ENCODE measurements at regions not wholly inside any gene's neighbourhood (a gene's known extent, or its start where the extent isn't known, plus 50 kb on each side); places are given as distances from the start of the nearest gene placed in this dataset.
"Not testable (repeated sequence)": the region's sequence is repeated elsewhere in the genome, so short reads cannot be mapped to it uniquely, and the experiment has no call there.

DNA sequence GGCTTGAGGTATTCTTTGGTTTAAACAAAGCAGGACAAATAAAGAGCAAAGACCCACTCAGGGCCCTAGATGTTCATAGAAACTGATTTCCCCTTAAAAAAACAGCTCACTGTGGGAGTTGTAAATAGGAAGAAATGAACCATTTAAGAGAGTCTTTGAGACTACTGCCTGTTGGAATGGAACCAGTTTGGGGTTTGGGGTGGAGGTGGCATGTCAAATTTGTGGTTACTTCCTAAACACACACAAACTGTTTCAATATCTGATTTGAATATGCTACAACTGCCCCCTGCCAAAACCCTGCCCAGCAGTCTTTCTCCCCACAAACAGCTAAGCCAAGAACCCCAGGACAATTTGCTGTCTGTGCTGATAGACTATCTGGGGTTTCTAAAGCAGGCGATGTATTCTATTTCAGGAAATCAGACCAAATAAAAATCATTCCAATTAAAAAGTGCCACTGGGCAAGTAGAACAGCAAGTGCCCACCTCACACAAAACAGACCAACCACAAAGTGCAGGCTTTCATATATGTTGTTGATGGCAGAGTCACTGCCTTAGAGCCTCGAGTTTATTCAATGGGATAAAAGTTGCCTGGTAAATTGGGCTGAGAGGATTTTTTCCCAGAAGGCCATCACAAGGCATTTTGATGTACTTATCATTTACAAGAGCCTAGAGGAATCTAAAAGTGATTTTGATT, 293.9 kb upstream of the PROK2 start:
- H3K36me3 ChIP-seq (replicated peaks; ENCODE audit: insufficient read depth, low read length): no peaks in the 10 kb centered on the region
- no peak overlapping the region for H3K4me3 ChIP-seq (ENCODE audit: low read length)
- peak overlapping the region; percentile 37; the same call in 1 of the 2 replicates for H2AFZ ChIP-seq (ENCODE audit: low read length)
- H3K9ac ChIP-seq (ENCODE audit: low read length): no peak overlapping the region
- no peaks in the 10 kb centered on the region for H3K9me2 ChIP-seq (replicated peaks; ENCODE audit: insufficient read depth, low read length)
- peaks cover 25% of the 10 kb centered on the region for H3F3A ChIP-seq (ENCODE audit: insufficient read depth, low read length)
- H3K4me2 ChIP-seq (ENCODE audit: low read depth, low read length): peak overlapping the region; percentile 43; the same call in 1 of the 2 replicates
- no peaks in the 10 kb centered on the region for H3K79me2 ChIP-seq (ENCODE audit: low read length)
- H3K27me3 ChIP-seq (replicated peaks; ENCODE audit: insufficient read depth, low read length): no peaks in the 10 kb centered on the region
- peaks cover 48% of the 10 kb centered on the region for H3K4me1 ChIP-seq (ENCODE audit: low read length)
- DNase-seq: peak; percentile 37
- H3K27ac ChIP-seq (ENCODE audit: low read length): peak overlapping the region; percentile 76; the same call in 1 of the 2 replicates
- no peaks in the 10 kb centered on the region for H3K9me3 ChIP-seq (replicated peaks; ENCODE audit: insufficient read depth, low read length)
- no peaks in the 10 kb centered on the region for H4K20me1 ChIP-seq (ENCODE audit: insufficient read depth, low read length)
- no peak for TF ChIP-seq EZH2phosphoT487 (IDR thresholded peaks at IDR 0.05; ENCODE audit: low read length)
- no peak for TF ChIP-seq EZH2 (optimal IDR thresholded peaks at IDR 0.05; ENCODE audit: low read depth, low read length)
- TF ChIP-seq, protein P1, sequence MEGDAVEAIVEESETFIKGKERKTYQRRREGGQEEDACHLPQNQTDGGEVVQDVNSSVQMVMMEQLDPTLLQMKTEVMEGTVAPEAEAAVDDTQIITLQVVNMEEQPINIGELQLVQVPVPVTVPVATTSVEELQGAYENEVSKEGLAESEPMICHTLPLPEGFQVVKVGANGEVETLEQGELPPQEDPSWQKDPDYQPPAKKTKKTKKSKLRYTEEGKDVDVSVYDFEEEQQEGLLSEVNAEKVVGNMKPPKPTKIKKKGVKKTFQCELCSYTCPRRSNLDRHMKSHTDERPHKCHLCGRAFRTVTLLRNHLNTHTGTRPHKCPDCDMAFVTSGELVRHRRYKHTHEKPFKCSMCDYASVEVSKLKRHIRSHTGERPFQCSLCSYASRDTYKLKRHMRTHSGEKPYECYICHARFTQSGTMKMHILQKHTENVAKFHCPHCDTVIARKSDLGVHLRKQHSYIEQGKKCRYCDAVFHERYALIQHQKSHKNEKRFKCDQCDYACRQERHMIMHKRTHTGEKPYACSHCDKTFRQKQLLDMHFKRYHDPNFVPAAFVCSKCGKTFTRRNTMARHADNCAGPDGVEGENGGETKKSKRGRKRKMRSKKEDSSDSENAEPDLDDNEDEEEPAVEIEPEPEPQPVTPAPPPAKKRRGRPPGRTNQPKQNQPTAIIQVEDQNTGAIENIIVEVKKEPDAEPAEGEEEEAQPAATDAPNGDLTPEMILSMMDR (IDR thresholded peaks at IDR 0.05; ENCODE audit: low read length): no peak

DNA sequence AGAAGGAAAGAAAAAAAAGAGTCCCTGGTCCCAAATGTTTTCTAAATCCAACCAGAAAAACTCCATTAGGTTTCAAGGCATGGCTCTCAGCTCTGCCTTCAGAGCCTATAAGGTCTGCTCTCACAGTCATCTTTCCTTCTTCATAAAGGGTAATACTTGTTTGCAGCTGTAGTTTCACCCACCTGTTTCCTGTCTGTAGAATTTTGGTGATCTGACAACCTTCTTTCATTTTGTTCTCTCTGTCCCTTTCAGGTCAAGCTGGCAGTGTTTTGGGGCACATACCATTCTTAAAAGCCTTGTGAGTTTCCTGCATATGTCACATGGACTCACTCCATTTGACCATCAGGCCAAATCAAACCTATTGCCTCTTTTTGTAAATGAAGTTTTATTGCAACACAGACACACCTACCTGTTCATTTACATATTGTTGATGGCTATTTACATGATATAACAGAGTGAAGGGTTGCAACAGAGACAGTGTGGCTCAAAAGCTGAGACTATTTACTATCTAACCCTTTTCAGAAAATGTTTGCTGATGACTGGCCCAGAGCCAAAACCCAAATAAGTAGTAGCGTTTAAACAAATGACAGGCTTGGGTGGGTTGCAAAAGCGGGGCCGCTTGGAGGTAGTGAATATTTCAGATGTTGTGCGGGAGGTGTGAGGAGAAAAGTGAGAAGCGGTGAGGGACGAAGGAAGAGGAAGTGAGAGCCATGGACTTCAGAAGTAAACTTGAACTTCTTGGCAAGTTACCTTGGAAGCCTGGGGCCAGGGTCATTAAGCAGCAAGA, 292.7 kb upstream of the PROK2 start:
- Histone ChIP-seq H4K20me1 (ENCODE audit: insufficient read depth, low read length) (no peaks in the 10 kb centered on the region), H3K4me1 (ENCODE audit: low read length) (peaks cover 42% of the 10 kb centered on the region), H3K27ac (ENCODE audit: low read length) (peak overlapping the region; percentile 76), H3K4me3 (ENCODE audit: low read length) (peak overlapping the region; percentile 8; the same call in 1 of the 2 replicates), H3K4me2 (ENCODE audit: low read depth, low read length) (peak overlapping the region; percentile 43), H3K79me2 (ENCODE audit: low read length) (no peaks in the 10 kb centered on the region), H3K36me3 (replicated peaks; ENCODE audit: insufficient read depth, low read length) (no peaks in the 10 kb centered on the region), H3K9me2 (replicated peaks; ENCODE audit: insufficient read depth, low read length) (no peaks in the 10 kb centered on the region), H3K9me3 (replicated peaks; ENCODE audit: insufficient read depth, low read length) (no peaks in the 10 kb centered on the region), H3K9ac (ENCODE audit: low read length) (peak overlapping the region; percentile 12; the same call in 1 of the 2 replicates), H3K27me3 (replicated peaks; ENCODE audit: insufficient read depth, low read length) (no peaks in the 10 kb centered on the region), H3F3A (ENCODE audit: insufficient read depth, low read length) (peaks cover 25% of the 10 kb centered on the region), H2AFZ (ENCODE audit: low read length) (peak overlapping the region; percentile 29; the same call in 1 of the 2 replicates)
- DNase-seq: peak; percentile 83
- no peak for TF ChIP-seq EZH2 (optimal IDR thresholded peaks at IDR 0.05; ENCODE audit: low read depth, low read length)
- no peak for TF ChIP-seq EZH2phosphoT487 (IDR thresholded peaks at IDR 0.05; ENCODE audit: low read length)
- TF ChIP-seq, protein P1 (IDR thresholded peaks at IDR 0.05; ENCODE audit: low read length): no peak

DNA sequence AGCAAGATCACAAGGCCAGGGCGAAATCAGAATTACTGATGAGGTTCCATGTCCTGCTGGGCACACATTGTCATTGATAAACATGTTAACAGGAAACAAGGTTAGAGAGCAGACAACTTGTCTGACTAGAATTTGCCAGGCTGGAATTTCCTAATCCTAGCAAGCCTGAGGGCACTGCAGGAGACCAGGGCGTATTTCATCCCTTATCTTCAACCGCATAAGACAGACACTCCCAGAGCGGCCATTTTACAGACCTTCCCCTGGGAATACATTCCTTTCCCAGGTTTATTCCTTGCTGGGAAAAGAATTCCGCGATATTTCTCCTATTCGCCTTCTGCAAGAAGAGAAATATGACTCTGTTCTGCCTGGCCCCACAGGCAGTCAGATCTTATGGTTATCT, 290.9 kb upstream of the PROK2 start:
- H3K9me3 ChIP-seq (replicated peaks; ENCODE audit: insufficient read depth, low read length); H3K4me2 ChIP-seq (ENCODE audit: low read depth, low read length); H3K27ac ChIP-seq (ENCODE audit: low read length); H3K36me3 ChIP-seq (replicated peaks; ENCODE audit: insufficient read depth, low read length); H3K27me3 ChIP-seq (replicated peaks; ENCODE audit: insufficient read depth, low read length); H3K9me2 ChIP-seq (replicated peaks; ENCODE audit: insufficient read depth, low read length); H3K9ac ChIP-seq (ENCODE audit: low read length); H3K79me2 ChIP-seq (ENCODE audit: low read length); H2AFZ ChIP-seq (ENCODE audit: low read length); H4K20me1 ChIP-seq (ENCODE audit: insufficient read depth, low read length); H3K4me3 ChIP-seq (ENCODE audit: low read length); DNase-seq: not testable (repeated sequence)
- peaks cover 35% of the 10 kb centered on the region for H3K4me1 ChIP-seq (ENCODE audit: low read length)
- peaks cover 25% of the 10 kb centered on the region for H3F3A ChIP-seq (ENCODE audit: insufficient read depth, low read length)
